ENCODE measurements at regions not wholly inside any gene's neighbourhood (a gene's known extent, or its start where the extent isn't known, plus 50 kb on each side); places are given as distances from the start of the nearest gene placed in this dataset.
A peak's percentile ranks its signal among the peaks of the same experiment; 100 is the strongest.

GRCh38 chr6:48813836-48814235 lies 649.2 kb downstream of the MMUT start:
- no peak for FAIRE-seq

GRCh38 chr6:48809700-48810099 lies 653.4 kb downstream of the MMUT start:
- FAIRE-seq: no peak

- FAIRE-seq: no peak
Measured at GRCh38 chr6:48809245-48809644, 653.8 kb downstream of the MMUT start.

GRCh38 chr6:48798296-48798695 lies 664.8 kb downstream of the MMUT start:
- no peak for FAIRE-seq

- FAIRE-seq: no peak
Measured at GRCh38 chr6:48782225-48782624, 671.2 kb upstream of the PTCHD4 start.

GRCh38 chr6:48777411-48777810 lies 666.4 kb upstream of the PTCHD4 start:
- FAIRE-seq: no peak

- peak; percentile 10 for FAIRE-seq
Measured at GRCh38 chr6:48775157-48775556, 664.2 kb upstream of the PTCHD4 start.

- FAIRE-seq: no peak
Measured at GRCh38 chr6:48774276-48774675, 663.3 kb upstream of the PTCHD4 start.

- no peak for FAIRE-seq
Measured at GRCh38 chr6:48766349-48766748, 655.4 kb upstream of the PTCHD4 start.

- no peak for FAIRE-seq
Measured at GRCh38 chr6:48765352-48765961, 654.5 kb upstream of the PTCHD4 start.

GRCh38 chr6:48764286-48765044 lies 653.5 kb upstream of the PTCHD4 start:
- no peak for FAIRE-seq

- no peak for FAIRE-seq
Measured at GRCh38 chr6:48757661-48758060, 646.7 kb upstream of the PTCHD4 start.

- no peak for FAIRE-seq
Measured at GRCh38 chr6:48755315-48755714, 644.3 kb upstream of the PTCHD4 start.

- FAIRE-seq: no peak
Measured at GRCh38 chr6:48754641-48755040, 643.6 kb upstream of the PTCHD4 start.

- FAIRE-seq: no peak
Measured at GRCh38 chr6:48750861-48751260, 639.9 kb upstream of the PTCHD4 start.

GRCh38 chr6:48747471-48747870 lies 636.5 kb upstream of the PTCHD4 start:
- no peak for FAIRE-seq

- FAIRE-seq: no peak
Measured at GRCh38 chr6:48747040-48747439, 636.0 kb upstream of the PTCHD4 start.

- FAIRE-seq: no peak
Measured at GRCh38 chr6:48744948-48745347, 634.0 kb upstream of the PTCHD4 start.

- no peak for FAIRE-seq
Measured at GRCh38 chr6:48743738-48744137, 632.7 kb upstream of the PTCHD4 start.

- FAIRE-seq: no peak
Measured at GRCh38 chr6:48736501-48737206, 625.7 kb upstream of the PTCHD4 start.

- FAIRE-seq: no peak
Measured at GRCh38 chr6:48735846-48736245, 624.8 kb upstream of the PTCHD4 start.

GRCh38 chr6:48733581-48733980 lies 622.6 kb upstream of the PTCHD4 start:
- FAIRE-seq: no peak

- FAIRE-seq: no peak
Measured at GRCh38 chr6:48714699-48715098, 603.7 kb upstream of the PTCHD4 start.

- FAIRE-seq: no peak
Measured at GRCh38 chr6:48714250-48714649, 603.3 kb upstream of the PTCHD4 start.

Data from colon (tissue), 2 donors.